ENCODE measurements at regions not wholly inside any gene's neighbourhood (a gene's known extent, or its start where the extent isn't known, plus 50 kb on each side); places are given as distances from the start of the nearest gene placed in this dataset.
"Not testable (repeated sequence)": the region's sequence is repeated elsewhere in the genome, so short reads cannot be mapped to it uniquely, and the experiment has no call there.

GRCh38 chr16:26701243-26701886, 365.4 kb upstream of the C16orf82 start:
- DNase-seq (ENCODE audit: insufficient read length, low spot score) (no peak), FAIRE-seq (no peak)

GRCh38 chr16:26705346-26705745, 361.4 kb upstream of the C16orf82 start:
- FAIRE-seq: no peak

GRCh38 chr16:26708428-26708827, 358.3 kb upstream of the C16orf82 start:
- FAIRE-seq (no peak), DNase-seq (ENCODE audit: insufficient read length, low spot score) (no peak)

More at GRCh38 chr16:26705346-26705745, 361.4 kb upstream of the C16orf82 start:
- DNase-seq (ENCODE audit: insufficient read length, low spot score): no peak

- FAIRE-seq: no peak
- DNase-seq (ENCODE audit: insufficient read length, low spot score): no peak
Measured at GRCh38 chr16:26709175-26709574, 357.6 kb upstream of the C16orf82 start.

GRCh38 chr16:26709754-26710153, 357.0 kb upstream of the C16orf82 start:
- DNase-seq (ENCODE audit: insufficient read length, low spot score) (no peak), FAIRE-seq (no peak)

GRCh38 chr16:26710450-26710849, 356.3 kb upstream of the C16orf82 start:
- DNase-seq (ENCODE audit: insufficient read length, low spot score) (no peak), FAIRE-seq (no peak)

GRCh38 chr16:26712876-26713275, 353.9 kb upstream of the C16orf82 start:
- DNase-seq (ENCODE audit: insufficient read length, low spot score): no peak
- no peak for FAIRE-seq

GRCh38 chr16:26715969-26716368, 350.8 kb upstream of the C16orf82 start:
- FAIRE-seq (no peak), DNase-seq (ENCODE audit: insufficient read length, low spot score) (no peak)

- DNase-seq (ENCODE audit: insufficient read length, low spot score) (no peak), FAIRE-seq (no peak)
Measured at GRCh38 chr16:26717826-26718225, 348.9 kb upstream of the C16orf82 start.

- FAIRE-seq: no peak
- no peak for DNase-seq (ENCODE audit: insufficient read length, low spot score)
Measured at GRCh38 chr16:26721290-26721689, 345.4 kb upstream of the C16orf82 start.

- not testable (repeated sequence) for DNase-seq (ENCODE audit: insufficient read length, low spot score); FAIRE-seq
Measured at GRCh38 chr16:26721957-26722356, 344.8 kb upstream of the C16orf82 start.

GRCh38 chr16:26724189-26724588, 342.5 kb upstream of the C16orf82 start:
- DNase-seq (ENCODE audit: insufficient read length, low spot score) (no peak), FAIRE-seq (no peak)

GRCh38 chr16:26727848-26728247, 338.9 kb upstream of the C16orf82 start:
- no peak for DNase-seq (ENCODE audit: insufficient read length, low spot score)
- FAIRE-seq: no peak

- DNase-seq (ENCODE audit: insufficient read length, low spot score): no peak
- FAIRE-seq: no peak
Measured at GRCh38 chr16:26729951-26730541, 336.7 kb upstream of the C16orf82 start.

GRCh38 chr16:26731729-26732128, 335.0 kb upstream of the C16orf82 start:
- FAIRE-seq: no peak

GRCh38 chr16:26733710-26734109, 333.0 kb upstream of the C16orf82 start:
- DNase-seq (ENCODE audit: insufficient read length, low spot score) (no peak), FAIRE-seq (no peak)

More at GRCh38 chr16:26731729-26732128, 335.0 kb upstream of the C16orf82 start:
- no peak for DNase-seq (ENCODE audit: insufficient read length, low spot score)

GRCh38 chr16:26735521-26735920, 331.2 kb upstream of the C16orf82 start:
- DNase-seq (ENCODE audit: insufficient read length, low spot score) (no peak), FAIRE-seq (no peak)

- FAIRE-seq (no peak), DNase-seq (ENCODE audit: insufficient read length, low spot score) (no peak)
Measured at GRCh38 chr16:26736084-26736483, 330.6 kb upstream of the C16orf82 start.

- FAIRE-seq (no peak), DNase-seq (ENCODE audit: insufficient read length, low spot score) (no peak)
Measured at GRCh38 chr16:26740771-26741170, 326.0 kb upstream of the C16orf82 start.

GRCh38 chr16:26742040-26742439, 324.7 kb upstream of the C16orf82 start:
- DNase-seq (ENCODE audit: insufficient read length, low spot score) (no peak), FAIRE-seq (no peak)

GRCh38 chr16:26744430-26744829, 322.3 kb upstream of the C16orf82 start:
- FAIRE-seq: no peak
- DNase-seq (ENCODE audit: insufficient read length, low spot score): no peak

- FAIRE-seq (no peak), DNase-seq (ENCODE audit: insufficient read length, low spot score) (no peak)
Measured at GRCh38 chr16:26747760-26748159, 319.0 kb upstream of the C16orf82 start.

GRCh38 chr16:26749072-26749471, 317.7 kb upstream of the C16orf82 start:
- DNase-seq (ENCODE audit: insufficient read length, low spot score) (no peak), FAIRE-seq (no peak)
